ENCODE measurements at regions not wholly inside any gene's neighbourhood (a gene's known extent, or its start where the extent isn't known, plus 50 kb on each side); places are given as distances from the start of the nearest gene placed in this dataset.

DNA sequence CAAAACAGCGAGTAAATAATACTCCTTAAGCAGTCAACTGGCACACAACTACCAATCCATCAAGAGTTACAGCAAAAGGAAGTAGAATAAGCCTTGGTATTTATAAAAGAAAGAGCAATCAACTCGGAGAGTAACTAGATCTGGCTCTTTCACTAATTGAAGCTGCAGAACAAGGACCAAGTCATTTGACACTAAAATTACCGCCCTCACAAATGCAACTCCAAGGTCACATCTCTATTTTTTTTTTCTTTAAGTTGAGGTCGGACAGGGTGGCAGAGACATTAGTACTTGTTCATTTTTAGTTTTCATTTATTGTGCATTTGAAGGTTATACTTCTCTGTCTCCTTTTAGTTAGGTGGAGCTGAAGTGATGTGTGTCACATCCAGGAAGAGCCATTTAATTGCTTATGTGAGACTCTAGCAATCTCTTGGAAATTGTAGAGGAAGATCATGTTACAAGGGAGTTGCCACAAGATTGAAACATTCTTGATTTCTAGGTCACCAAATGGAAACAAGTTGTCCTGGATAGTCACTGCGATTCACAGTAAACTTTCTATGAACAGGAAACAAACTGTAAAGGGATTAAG lies 138.1 kb upstream of the ADAMTS5 start:
- no peak for TF ChIP-seq POLR2A (IDR thresholded peaks at IDR 0.05)
- TF ChIP-seq, protein P1, sequence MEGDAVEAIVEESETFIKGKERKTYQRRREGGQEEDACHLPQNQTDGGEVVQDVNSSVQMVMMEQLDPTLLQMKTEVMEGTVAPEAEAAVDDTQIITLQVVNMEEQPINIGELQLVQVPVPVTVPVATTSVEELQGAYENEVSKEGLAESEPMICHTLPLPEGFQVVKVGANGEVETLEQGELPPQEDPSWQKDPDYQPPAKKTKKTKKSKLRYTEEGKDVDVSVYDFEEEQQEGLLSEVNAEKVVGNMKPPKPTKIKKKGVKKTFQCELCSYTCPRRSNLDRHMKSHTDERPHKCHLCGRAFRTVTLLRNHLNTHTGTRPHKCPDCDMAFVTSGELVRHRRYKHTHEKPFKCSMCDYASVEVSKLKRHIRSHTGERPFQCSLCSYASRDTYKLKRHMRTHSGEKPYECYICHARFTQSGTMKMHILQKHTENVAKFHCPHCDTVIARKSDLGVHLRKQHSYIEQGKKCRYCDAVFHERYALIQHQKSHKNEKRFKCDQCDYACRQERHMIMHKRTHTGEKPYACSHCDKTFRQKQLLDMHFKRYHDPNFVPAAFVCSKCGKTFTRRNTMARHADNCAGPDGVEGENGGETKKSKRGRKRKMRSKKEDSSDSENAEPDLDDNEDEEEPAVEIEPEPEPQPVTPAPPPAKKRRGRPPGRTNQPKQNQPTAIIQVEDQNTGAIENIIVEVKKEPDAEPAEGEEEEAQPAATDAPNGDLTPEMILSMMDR (IDR thresholded peaks at IDR 0.05) = no peak
